Neuronal stem cell (in vitro differentiated cells): ENCODE measurements at regions not wholly inside any gene's neighbourhood (a gene's known extent, or its start where the extent isn't known, plus 50 kb on each side); places are given as distances from the start of the nearest gene placed in this dataset.

Source experiments
- DNase-seq: peaks from one replicate; pipeline ENCODE4 v3.0.0-alpha.2; 2013; ENCODE audit warnings: low spot score
- H2AFZ ChIP-seq: one replicate; pipeline ENCODE4 v1.6.1; 2013; ENCODE audit warnings: mild to moderate bottlenecking, low read length, inconsistent platforms
- H2AK5ac ChIP-seq: 2 replicates; pipeline ENCODE4 v1.6.1; 2013; ENCODE audit warnings: low read depth, mild to moderate bottlenecking, inconsistent platforms, low read length, moderate library complexity, mixed read lengths
- H2BK120ac ChIP-seq: 2 replicates; pipeline ENCODE4 v1.6.1; 2013; ENCODE audit warnings: low read depth, mild to moderate bottlenecking, inconsistent platforms, low read length, moderate library complexity, mixed read lengths
- H2BK12ac ChIP-seq: one replicate; pipeline ENCODE4 v1.6.1; 2013; ENCODE audit warnings: low read length, inconsistent platforms
- H2BK15ac ChIP-seq: 2 replicates; pipeline ENCODE4 v1.6.1; 2013; ENCODE audit warnings: mild to moderate bottlenecking, low read length, inconsistent platforms, mixed read lengths
- H2BK5ac ChIP-seq: one replicate; pipeline ENCODE4 v1.6.1; 2013; ENCODE audit warnings: inconsistent platforms, mild to moderate bottlenecking, low read length, moderate library complexity
- H3K14ac ChIP-seq: one replicate; pipeline ENCODE4 v1.6.1; 2013; ENCODE audit warnings: low read length, inconsistent platforms
- H3K18ac ChIP-seq: 2 replicates; pipeline ENCODE4 v1.6.1; 2013; ENCODE audit warnings: low read length, inconsistent platforms
- H3K23ac ChIP-seq: 2 replicates; pipeline ENCODE4 v1.6.1; 2013; ENCODE audit warnings: low read depth, mild to moderate bottlenecking, mixed read lengths, low read length, inconsistent platforms; ENCODE audit not compliant: poor library complexity
- H3K27ac ChIP-seq: replicated peaks from 3 replicates; pipeline ENCODE4 v1.5.1; 2013; ENCODE audit warnings: low read length, inconsistent platforms
- H3K27me3 ChIP-seq, 3 experiments: 2 replicates each; pipeline ENCODE4 v1.6.1; 2013; ENCODE audit warnings: low read length in 3 of 3, mild to moderate bottlenecking in 2 of 3, inconsistent platforms in 1 of 3, low read depth in 1 of 3, mixed read lengths in 1 of 3, moderate library complexity in 1 of 3; ENCODE audit not compliant: control insufficient read depth in 3 of 3, insufficient read depth in 3 of 3
- H3K36me3 ChIP-seq, 2 donors: replicated peaks in 1 of 2; 2 replicates each; pipeline ENCODE4 v1.6.1; 2013; ENCODE audit warnings: low read length in 2 of 2; ENCODE audit not compliant: control insufficient read depth in 2 of 2, insufficient read depth in 2 of 2
- H3K4ac ChIP-seq: 2 replicates; pipeline ENCODE4 v1.6.1; 2013; ENCODE audit warnings: inconsistent platforms, mild to moderate bottlenecking, low read length, moderate library complexity
- H3K4me1 ChIP-seq, 2 donors: 1 replicate in 1 of 2; 2 replicates in 1 of 2; pipeline ENCODE4 v1.6.1; 2013; ENCODE audit warnings: low read length in 2 of 2, low read depth in 1 of 2; ENCODE audit not compliant: control insufficient read depth in 2 of 2, insufficient read depth in 1 of 2
- H3K4me2 ChIP-seq: one replicate; pipeline ENCODE4 v1.6.1; 2013; ENCODE audit warnings: mild to moderate bottlenecking, low read length, inconsistent platforms; ENCODE audit not compliant: insufficient read depth, poor library complexity, severe bottlenecking
- H3K4me3 ChIP-seq, 2 donors: 2 replicates each; pipeline ENCODE4 v1.5.1; 2013; ENCODE audit warnings: low read length in 2 of 2, mild to moderate bottlenecking in 2 of 2, inconsistent platforms in 1 of 2, moderate library complexity in 1 of 2
- H3K79me1 ChIP-seq: one replicate; pipeline ENCODE4 v1.6.1; 2013; ENCODE audit warnings: low read depth, mild to moderate bottlenecking, inconsistent platforms, low read length, moderate library complexity
- H3K9ac ChIP-seq: one replicate; pipeline ENCODE4 v1.6.1; 2013; ENCODE audit warnings: mild to moderate bottlenecking, low read depth, low read length, inconsistent platforms; ENCODE audit not compliant: poor library complexity
- H3K9me3 ChIP-seq, 2 donors: replicated peaks in 1 of 2; 2 replicates each; pipeline versions ENCODE3 to v1.6.1; 2013; ENCODE audit warnings: low read length in 2 of 2, mild to moderate bottlenecking in 2 of 2, inconsistent platforms in 1 of 2, low read depth in 1 of 2, mixed read lengths in 1 of 2, moderate library complexity in 1 of 2; ENCODE audit not compliant: control insufficient read depth in 2 of 2, insufficient read depth in 1 of 2
- H4K8ac ChIP-seq: one replicate; pipeline ENCODE4 v1.6.1; 2013; ENCODE audit warnings: low read depth, mild to moderate bottlenecking, inconsistent platforms, low read length, moderate library complexity
- H4K91ac ChIP-seq: one replicate; pipeline ENCODE4 v1.6.1; 2013; ENCODE audit warnings: low read length, low read depth, mild to moderate bottlenecking, inconsistent platforms; ENCODE audit not compliant: poor library complexity
- WGBS, 2 donors: extraction: QIAGEN DNeasy Blood & Tissue Kit; methylation state at CpG; one replicate each; pipeline ENCODE4 v1.1.7; 2013; ENCODE audit warnings: missing lambda C conversion rate in 2 of 2, mixed read lengths in 1 of 2; ENCODE audit not compliant: insufficient read length in 2 of 2, insufficient replicate concordance in 1 of 2; ENCODE audit errors: extremely low coverage in 2 of 2; 5-methylcytosine and 5-hydroxymethylcytosine counted together

DNA sequence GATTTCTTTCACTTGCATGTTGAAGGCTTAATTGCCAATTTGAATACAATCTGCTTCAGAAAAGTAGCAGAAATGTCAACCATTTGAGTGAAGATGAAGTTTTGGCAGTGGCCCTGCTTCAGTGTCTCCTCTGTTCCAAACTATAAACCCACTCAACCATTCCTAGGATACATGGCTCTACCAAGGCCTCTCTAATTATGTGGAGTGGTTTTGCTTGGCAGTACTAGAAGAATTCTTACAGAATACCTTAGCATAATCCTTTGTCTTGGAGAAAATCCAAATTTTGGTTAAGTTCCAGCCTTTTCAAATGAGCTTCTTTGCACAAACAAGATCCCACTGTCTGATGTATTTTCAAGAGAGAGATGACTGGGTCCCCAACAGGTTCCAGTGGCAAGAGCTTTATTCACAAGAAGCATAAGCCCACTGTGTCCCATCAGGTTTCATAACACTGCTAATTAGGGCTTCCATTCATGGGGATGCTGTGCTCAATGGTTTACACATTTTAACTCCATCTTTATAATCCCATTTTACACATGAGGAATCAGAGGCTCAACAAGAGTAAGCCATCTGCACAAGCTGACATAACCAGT, 234.5 kb downstream of the IPO8 start:
- DNase-seq, result no peak

DNA sequence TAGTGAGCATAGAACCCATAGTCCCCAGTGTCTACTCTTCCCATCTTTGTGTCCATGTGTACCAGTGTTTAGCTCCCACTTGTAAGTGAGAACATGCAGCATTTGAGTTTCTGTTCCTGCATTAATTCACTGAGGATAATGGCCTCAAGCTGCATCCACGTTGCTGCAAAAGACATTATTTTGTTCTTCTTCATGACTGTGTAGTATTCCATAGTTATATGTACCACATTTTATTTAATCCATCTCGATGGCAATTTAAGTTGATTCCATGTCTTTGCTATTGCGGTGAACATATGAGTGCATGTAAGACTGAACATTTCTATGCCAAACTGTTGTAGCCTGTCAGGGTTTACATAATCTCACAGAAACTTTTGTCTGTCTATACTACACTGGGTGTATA, 237.2 kb downstream of the IPO8 start:
- no peaks in the 10 kb centered on the region for H3K9me3 ChIP-seq
- no peak overlapping the region for H2BK15ac ChIP-seq
- no peak overlapping the region for H3K14ac ChIP-seq
- no CpG with 5 or more reads among the region's 3 CpGs for WGBS, 2 donors
- no peaks in the 10 kb centered on the region for H3K27me3 ChIP-seq
- H3K18ac ChIP-seq, result no peak overlapping the region
- no peaks in the 10 kb centered on the region for H3K79me1 ChIP-seq
- H3K27ac ChIP-seq, result no peak overlapping the region
- no peak overlapping the region for H4K8ac ChIP-seq
- no peaks in the 10 kb centered on the region for H3K36me3 ChIP-seq
- no peak overlapping the region for H2BK5ac ChIP-seq
- no peak overlapping the region for H2AFZ ChIP-seq
- peaks cover 0 to 3% of the 10 kb centered on the region in 2 donors for H3K4me1 ChIP-seq
- no peak overlapping the region for H3K4me2 ChIP-seq
- no peak overlapping the region for H3K4me3 ChIP-seq
- no peak overlapping the region for H4K91ac ChIP-seq
- H2AK5ac ChIP-seq, result no peak overlapping the region
- no peak overlapping the region for H3K23ac ChIP-seq
- no peak overlapping the region for H2BK120ac ChIP-seq
- no peak overlapping the region for H3K4ac ChIP-seq
- H3K9ac ChIP-seq, result no peak overlapping the region
- DNase-seq, result no peak
- H2BK12ac ChIP-seq, result no peak overlapping the region

More for the DNA sequence above, 234.5 kb downstream of the IPO8 start:
- Histone ChIP-seq H2BK120ac (no peak overlapping the region), H3K27me3 (no peaks in the 10 kb centered on the region), H2BK15ac (no peak overlapping the region), H2BK12ac (no peak overlapping the region), H4K8ac (no peak overlapping the region), H2AK5ac (no peak overlapping the region), H3K9ac (no peak overlapping the region), H2BK5ac (no peak overlapping the region), H4K91ac (no peak overlapping the region), H3K14ac (no peak overlapping the region), H3K36me3 (no peaks in the 10 kb centered on the region), H3K4me3 (no peak overlapping the region), H3K79me1 (no peaks in the 10 kb centered on the region), H3K9me3 (no peaks in the 10 kb centered on the region), H3K4ac (no peak overlapping the region), H3K27ac (no peak overlapping the region), H3K4me1 (peaks cover 0 to 3% of the 10 kb centered on the region in 2 donors), H2AFZ (no peak overlapping the region), H3K23ac (no peak overlapping the region), H3K4me2 (no peak overlapping the region), H3K18ac (no peak overlapping the region)

DNA sequence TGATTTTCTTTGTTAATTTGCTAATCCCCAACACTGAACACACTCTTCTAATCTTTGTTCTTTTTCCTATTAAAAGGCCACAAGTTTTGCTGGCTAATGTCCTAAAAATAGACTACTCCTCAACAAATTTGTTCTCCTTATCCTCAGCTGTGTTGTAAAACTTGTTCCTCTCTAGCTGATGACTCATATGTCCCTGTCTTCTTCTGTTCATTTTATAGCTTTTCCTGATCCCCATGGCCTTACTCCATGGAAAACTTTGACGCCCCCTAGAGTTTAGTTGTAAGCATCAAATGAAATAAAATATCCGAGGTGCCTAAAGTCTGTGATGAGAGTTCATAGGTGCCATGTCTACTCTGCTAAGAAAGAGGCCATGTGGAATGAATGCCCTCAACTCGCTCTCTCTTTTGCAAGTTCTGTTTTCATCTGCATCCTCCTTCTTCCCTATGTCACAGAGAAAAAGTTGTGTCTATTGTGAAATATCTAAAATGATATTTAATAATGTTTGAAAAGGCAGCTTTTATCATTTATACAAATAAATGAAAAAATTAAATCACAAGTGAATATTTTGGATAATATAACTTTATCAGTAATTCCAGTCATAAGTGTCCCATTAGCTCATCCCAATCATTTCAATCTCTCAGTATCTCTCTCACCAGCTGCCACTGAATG, 237.9 kb downstream of the IPO8 start:
- no peaks in the 10 kb centered on the region for H3K36me3 ChIP-seq
- no peaks in the 10 kb centered on the region for H3K27me3 ChIP-seq
- H2BK12ac ChIP-seq, result no peak overlapping the region
- H4K91ac ChIP-seq, result no peak overlapping the region
- no peak overlapping the region for H3K4me3 ChIP-seq
- H4K8ac ChIP-seq, result no peak overlapping the region
- no peak overlapping the region for H2BK5ac ChIP-seq
- peaks cover 0 to 3% of the 10 kb centered on the region in 2 donors for H3K4me1 ChIP-seq
- no CpG with 5 or more reads among the region's 3 CpGs for WGBS, 2 donors
- H3K79me1 ChIP-seq, result no peaks in the 10 kb centered on the region
- no peak overlapping the region for H3K9ac ChIP-seq
- H3K18ac ChIP-seq, result no peak overlapping the region
- no peak overlapping the region for H2AK5ac ChIP-seq
- DNase-seq, result no peak
- H2AFZ ChIP-seq, result no peak overlapping the region
- H3K4ac ChIP-seq, result no peak overlapping the region
- no peak overlapping the region for H2BK15ac ChIP-seq
- H3K27ac ChIP-seq, result no peak overlapping the region
- no peak overlapping the region for H3K14ac ChIP-seq
- H3K4me2 ChIP-seq, result no peak overlapping the region
- no peaks in the 10 kb centered on the region for H3K9me3 ChIP-seq
- no peak overlapping the region for H2BK120ac ChIP-seq
- H3K23ac ChIP-seq, result no peak overlapping the region

DNA sequence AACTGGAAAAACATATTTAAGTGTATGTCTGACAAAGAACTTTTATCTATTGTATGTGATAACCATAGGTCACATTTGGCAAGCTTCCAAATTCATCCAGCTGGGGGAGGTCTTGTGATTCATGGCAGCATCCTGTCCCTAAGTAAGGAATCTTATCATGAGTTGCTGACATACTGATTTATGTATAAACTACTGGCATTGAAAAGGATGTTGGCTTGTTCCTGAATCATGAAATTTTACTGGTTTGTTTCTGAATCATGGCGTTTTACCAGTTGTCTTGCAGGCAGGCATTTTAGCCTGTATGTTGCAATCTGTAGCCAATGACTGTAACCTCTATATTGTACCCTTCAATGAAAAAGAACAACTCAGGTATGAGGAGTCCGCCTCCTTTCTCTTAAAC, 244.8 kb downstream of the IPO8 start:
- Histone ChIP-seq H3K4me2 (no peak overlapping the region), H3K4me1 (no peaks in the 10 kb centered on the region), H3K18ac (no peak overlapping the region), H3K9ac (no peak overlapping the region), H3K27me3 (no peaks in the 10 kb centered on the region), H2BK120ac (no peak overlapping the region), H2BK15ac (no peak overlapping the region), H3K9me3 (peaks cover 0 to 2% of the 10 kb centered on the region in 2 donors), H3K14ac (no peak overlapping the region), H3K4me3 (no peak overlapping the region), H2BK12ac (no peak overlapping the region), H2BK5ac (no peak overlapping the region), H3K4ac (no peak overlapping the region), H2AFZ (no peak overlapping the region), H3K79me1 (no peaks in the 10 kb centered on the region), H3K23ac (no peak overlapping the region), H4K8ac (no peak overlapping the region), H2AK5ac (no peak overlapping the region), H4K91ac (no peak overlapping the region), H3K36me3 (no peaks in the 10 kb centered on the region), H3K27ac (no peak overlapping the region)
- no CpG with 5 or more reads among the region's 2 CpGs for WGBS, 2 donors
- DNase-seq, result no peak
